ENCODE measurements at regions not wholly inside any gene's neighbourhood (a gene's known extent, or its start where the extent isn't known, plus 50 kb on each side); places are given as distances from the start of the nearest gene placed in this dataset.

DNA sequence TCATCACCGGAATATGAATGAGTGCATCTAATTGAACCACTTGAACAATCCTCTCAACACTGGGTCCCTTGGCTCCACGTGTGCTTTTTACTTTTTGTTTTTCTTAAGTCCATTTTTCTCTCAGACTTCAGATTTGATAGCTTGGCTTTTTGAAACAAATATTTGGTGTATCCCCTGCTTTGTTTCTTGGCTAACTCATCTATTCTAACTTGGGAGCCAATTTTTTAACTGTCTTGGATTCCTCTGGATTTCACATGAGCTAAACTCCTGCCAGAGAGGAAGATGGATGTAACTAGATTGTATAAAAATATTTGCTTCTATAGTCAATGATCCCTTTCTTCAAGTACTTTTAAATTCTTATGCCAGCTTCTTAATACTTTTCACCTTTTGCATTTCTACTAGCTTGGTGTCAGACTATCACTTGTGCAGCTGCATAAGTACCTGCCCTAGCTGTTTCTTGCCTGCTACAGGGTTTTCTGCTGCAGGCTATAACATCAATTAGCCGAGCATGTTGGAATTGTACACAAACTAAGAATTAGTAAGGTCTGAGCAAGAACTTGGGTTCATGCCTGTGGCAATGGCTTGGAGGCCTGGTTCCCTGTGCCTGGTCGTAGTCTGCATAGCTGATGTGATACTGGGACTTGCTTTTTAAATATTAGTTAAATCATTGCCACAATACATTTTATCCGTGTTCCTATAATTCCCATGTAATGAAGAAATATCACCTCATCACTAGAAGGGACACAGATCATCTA, 281.5 kb downstream of the EN1 start:
- no peak for DNase-seq (ENCODE audit: low read depth)

DNA sequence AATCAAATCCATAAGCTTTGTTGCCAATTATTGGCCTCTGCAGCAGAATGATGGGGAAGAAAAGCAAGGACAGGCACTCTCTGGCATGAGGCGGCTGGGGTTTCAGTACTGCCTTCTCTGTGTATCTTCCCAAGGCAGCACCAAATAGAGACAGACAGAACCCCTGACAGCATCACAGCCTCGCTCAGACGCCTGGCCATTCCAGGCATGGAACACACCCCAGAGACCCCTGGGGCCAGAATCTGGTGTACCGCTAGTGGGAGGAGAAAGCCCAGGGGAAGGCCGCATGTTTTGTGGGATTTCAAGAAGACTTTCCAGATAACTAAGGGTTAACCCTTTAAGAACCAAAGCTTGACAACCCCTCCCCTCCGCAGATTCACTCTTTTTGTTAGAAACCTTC, 282.1 kb downstream of the EN1 start:
- no peak for DNase-seq (ENCODE audit: low read depth)

DNA sequence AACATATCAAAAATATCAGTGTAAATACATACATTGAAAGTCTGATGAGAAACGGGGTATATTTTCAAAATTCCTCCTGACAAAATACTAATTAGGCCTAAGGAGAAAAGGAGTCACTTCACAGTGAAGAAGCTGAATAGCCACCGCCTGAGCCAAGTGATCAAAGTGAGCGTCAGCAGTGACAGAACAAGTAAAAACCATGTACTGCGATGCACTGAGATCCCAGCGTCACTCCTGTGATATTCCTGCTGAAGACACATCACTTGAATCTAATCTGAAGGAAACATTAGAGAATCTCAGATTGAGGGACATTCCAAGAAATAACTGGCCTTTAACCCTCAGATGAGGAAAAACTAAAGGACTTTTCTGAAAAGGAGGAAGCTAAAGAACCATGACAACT, 285.3 kb downstream of the EN1 start:
- no peak for DNase-seq (ENCODE audit: low read depth)

DNA sequence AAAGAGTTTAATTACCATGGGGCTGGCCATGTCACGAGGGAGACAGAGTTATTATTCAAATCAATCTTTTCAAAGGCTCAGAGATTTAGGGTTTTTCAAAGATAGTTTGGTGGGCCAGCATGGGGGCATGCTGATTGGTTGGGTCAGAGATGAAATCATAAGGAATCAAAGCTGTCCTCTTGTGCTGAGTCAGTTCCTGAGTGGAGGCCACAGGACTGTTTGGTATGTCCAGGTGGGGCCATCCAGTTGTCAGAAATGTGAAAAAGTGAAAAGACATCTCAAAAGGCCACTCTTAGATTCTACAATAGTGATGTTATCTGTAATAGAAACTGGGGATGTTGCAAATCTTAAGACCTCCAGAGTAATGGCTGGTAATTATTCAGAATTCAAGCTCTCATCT, 288.6 kb downstream of the EN1 start:
- DNase-seq (ENCODE audit: low read depth) = no peak

DNA sequence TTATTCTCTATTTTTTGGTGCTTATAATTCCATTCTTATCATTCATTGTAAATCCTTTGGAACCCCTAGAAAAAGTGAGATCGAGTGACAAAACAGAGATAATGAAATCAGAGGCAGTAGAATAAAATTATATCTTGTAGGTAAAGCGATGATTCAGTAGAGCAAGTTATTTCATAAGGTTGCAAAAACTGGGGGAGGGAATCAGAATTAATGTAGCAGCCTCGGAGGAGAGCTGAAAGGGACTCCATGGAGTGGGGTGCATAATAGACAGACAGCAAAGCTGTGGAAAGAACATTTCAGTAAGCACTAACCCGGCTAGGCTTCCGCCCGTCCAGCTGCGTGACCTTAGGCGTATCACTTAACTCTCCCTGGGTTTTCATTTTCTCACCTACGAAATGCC, 289.7 kb downstream of the EN1 start:
- DNase-seq (ENCODE audit: low read depth) = no peak

DNA sequence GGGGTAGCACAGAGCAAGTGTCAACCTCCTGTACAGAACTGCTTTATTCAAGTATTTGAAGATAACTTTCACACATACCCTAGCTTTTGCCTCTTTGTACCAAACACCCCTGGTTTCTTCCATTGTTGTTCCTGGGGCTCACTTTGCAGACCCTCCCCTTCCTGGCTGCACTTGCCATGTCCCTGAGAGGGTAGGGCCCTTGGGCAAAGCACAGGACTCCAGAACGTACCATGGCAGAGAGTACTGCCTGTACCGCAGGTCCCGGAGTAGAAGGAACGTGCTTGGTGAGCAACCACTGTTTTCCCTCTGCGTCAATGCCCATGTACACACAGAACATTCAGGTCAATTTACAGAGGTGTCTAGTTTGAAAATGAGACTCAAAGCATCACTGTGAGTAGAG, 290.4 kb downstream of the EN1 start:
- no peak for DNase-seq (ENCODE audit: low read depth)

DNA sequence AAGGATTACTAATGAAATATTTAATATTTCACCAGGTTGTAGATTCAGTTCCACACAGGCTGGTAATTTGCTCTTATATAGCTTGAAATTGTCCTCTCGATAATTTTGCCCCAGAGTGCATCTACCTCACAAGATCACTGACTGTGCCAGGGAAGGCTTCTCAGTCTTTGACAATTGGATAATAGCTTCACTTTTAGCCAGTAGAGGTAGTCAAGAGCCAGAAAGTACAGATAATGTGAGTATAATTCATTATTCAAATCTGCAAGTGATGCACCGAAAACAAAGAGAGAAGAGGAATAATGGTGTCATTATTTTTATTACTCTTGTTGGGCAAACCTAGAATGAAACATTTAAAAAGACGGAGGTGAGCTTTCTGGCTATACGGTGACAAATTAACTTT, 292.8 kb downstream of the EN1 start:
- DNase-seq (ENCODE audit: low read depth) = no peak

DNA sequence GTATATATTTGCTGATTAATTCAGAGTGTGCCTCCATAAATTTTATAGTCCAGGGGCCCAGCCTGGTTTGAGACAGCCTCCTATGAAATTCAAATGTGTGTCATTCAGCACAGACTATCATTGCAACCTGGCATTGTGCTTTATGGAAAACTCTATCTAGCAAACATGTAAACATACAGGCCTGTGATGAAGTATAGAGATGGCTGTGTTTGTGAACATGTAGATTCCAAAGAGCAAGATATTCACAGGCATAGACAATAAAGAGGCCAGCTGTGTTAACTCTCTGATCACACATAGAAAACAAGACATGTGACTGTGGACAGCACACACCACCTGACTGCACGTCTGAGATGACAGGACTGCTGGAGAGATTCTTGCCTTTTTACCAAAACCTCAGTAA, 297.9 kb downstream of the EN1 start:
- DNase-seq (ENCODE audit: low read depth) = no peak

DNA sequence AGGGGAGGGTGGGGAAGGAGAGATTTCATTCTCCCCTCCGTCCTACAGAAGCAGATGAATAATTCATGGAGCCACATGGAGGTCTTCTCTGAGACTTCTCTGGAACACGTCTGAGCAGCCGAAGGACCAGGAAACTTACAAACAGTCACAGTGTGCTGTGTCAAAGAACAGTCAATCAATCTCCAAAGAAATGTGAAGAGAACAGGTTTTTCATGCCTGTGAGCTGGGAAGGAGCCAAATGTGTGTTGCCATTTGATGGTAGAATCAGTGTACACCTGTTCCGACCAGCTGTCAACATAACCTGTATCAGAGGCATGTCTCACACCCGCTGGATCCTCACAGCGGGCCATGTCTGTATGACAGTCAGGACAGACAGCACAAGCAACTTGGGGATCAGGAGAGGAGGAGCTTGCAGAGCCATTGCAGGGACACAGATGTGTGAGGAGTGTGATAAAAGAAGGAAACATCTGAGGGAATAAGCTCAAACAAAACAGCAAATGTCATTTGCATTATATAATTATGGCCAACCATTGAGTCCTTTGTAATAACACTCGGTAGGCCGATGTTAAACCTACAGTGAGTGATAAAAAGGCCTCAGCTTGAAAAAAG, 298.5 kb downstream of the EN1 start:
- no peak for DNase-seq (ENCODE audit: low read depth)

DNA sequence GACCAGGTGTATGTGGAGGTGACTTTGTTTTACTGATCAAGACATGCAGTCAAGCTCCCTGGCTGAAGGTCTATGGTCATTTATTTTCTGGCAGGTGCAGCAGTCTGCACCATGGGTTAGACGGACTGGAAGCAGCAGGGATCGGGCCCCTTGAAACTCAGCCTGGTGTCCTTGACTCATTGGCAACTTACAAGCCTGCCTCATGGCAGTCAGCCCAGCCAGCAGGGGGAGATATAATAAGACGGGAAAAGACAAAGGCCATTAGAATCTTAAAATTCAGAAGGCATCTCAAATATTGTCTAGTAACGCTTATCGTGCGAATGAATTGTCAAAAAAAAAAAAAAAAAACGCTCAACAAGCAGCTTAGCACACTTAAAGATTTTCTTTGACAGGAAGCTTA, 308.2 kb downstream of the EN1 start:
- no peak for DNase-seq (ENCODE audit: low read depth)

DNA sequence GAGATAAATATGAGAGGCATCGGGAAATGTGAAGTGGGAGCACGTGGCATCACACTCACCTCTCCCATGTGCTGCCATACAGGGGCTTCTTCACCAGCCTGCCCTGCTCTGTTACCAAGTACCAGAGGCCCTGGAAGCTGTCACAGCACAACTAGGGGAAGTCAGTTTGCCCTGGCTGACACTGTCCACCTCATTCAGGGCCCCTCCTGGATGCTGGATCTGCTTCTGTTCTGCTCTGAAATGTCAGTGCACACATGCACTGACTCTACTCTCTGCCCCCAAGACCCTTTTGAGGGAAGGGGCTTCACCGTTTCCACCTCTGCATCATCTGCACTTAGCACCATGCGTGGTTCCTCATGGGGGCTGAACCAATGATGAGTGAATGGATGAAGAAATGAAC, 311.1 kb downstream of the EN1 start:
- no peak for DNase-seq (ENCODE audit: low read depth)

DNA sequence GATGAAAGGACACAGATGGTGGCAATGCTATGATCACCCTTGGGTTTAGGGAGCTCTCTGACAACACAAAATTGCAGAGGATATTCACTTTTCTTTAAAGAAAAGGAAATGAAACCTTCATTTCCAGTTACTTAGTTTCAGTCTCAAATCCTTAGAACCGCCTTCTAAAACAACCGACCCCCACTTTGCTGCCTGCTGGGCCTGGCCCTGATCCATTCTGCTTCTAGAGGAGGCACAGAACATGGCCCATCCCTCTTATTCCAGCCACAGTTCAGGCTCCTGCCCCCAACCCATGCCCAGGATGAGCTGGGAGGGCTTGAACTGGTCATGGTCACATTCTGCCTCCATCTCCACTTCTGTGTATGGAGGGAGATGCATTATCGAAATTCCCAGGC, 311.6 kb downstream of the EN1 start:
- no peak for DNase-seq (ENCODE audit: low read depth)

DNA sequence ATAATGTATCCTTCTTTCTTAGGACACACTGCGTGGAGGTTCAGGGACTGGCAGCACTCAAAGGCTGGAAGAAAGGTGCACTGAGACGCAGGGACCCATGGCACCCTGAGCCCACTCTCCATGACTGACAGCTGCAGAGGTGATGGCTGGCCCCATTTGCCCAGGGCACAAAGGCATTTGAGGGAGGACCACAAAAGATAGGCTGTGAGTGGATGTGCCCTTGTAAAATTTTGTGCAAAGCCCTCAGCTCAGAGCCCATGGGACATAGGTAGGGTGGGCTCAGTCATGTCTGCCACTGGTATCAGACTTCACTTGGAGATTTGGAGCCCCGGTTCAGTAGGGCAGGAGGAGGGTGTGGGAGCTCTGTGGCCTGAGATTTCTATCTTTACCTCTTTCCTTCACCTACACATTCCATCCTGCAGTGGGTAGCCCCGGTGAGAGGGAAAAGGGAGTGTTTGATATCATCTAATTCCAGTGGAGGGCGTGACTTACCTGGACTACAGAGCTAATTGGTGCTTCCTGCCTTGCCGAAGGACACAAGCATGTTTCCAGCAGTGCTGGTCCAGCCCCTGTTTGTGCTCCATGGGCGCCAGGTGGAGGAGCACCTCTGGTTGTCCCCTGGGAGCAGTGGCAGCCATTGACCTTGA, 312.2 kb downstream of the EN1 start:
- no peak for DNase-seq (ENCODE audit: low read depth)

DNA sequence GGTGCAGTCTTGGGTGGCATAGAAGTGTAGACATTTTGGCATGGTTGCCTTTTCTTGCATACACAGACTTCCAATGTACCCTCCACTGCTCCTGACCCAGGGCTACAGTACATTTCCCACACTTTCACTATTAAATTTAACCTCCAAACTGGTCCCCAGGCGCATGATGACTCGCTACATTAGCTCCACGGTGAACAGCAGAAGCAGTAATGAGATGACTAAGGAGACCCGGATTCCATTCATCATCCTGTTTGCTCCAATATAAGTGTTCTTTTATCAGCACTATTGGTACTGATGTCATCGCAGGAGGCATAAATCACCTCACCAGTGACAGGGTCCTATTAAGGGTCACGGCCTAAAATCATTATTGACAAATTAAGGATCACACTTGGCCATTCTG, 316.5 kb downstream of the EN1 start:
- no peak for DNase-seq (ENCODE audit: low read depth)

DNA sequence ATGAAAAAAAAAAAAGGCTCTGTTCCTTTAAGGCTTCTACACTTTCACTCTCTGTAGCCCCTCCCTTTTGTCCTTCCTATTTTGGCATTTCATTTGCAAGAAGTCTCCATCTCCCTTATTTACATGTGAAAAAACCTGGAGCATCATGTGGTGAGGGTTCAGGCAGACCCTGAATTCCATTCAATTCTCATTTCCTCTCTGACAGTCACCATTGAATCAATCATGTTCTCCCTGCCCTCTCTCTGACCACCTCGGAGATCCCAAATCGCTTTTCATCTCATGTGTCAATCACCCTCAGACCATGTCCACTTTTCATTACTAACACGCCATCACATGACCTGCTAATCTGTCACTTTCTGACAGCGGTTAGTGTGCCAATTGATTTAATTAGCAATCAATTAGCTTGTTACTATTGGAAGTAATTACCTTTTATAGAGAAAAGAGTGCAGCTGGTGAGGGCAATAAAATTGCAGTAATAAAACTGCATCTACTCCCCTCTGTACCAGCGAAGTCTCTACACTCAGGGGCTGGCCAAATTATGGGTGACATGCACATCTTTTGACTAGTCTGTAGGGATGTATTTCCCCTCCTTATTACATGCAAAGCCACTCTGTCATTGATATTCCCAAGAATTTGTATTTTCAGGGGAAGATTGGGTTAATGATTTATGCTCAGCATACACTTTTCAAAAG, 317.4 kb downstream of the EN1 start:
- no peak for DNase-seq (ENCODE audit: low read depth)

DNA sequence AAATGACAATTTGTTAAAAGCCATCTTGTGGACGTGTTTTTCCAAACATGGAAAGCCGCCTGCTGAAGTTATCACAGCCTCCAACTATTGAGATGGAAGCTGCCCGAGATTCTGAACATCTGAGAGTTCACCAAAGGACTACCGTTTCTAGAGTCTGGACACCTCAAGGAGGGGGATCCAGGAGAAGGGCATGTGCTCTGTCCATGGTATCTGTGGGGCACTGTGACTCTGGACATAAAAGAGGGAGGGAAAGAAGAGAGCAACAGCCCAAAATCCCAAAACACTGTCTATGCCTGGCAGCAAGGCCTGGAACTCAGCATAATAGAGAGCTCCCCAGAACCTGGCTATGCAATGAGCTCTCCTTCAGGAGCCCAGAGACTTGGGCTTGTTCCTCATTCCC, 319.9 kb downstream of the EN1 start:
- no peak for DNase-seq (ENCODE audit: low read depth)

DNA sequence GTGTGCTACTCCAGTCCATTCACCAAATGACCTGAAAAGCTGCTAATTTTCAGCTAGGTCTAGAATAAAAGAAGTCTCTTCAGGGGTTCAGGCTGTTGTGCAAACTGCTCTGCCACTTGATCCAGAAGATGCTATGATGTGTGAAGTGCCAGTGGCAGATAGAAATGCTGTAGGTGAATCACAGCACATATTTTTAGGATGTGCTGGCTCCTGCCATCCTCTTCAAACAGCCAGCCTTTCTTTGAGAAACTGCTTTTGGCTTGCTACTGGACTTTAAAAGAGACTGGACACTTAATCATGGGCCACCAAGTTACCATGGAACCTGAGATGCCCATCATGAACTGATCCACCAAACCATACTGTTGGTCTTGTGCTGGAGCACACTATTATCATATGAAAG, 322.1 kb downstream of the EN1 start:
- DNase-seq (ENCODE audit: low read depth) = no peak

DNA sequence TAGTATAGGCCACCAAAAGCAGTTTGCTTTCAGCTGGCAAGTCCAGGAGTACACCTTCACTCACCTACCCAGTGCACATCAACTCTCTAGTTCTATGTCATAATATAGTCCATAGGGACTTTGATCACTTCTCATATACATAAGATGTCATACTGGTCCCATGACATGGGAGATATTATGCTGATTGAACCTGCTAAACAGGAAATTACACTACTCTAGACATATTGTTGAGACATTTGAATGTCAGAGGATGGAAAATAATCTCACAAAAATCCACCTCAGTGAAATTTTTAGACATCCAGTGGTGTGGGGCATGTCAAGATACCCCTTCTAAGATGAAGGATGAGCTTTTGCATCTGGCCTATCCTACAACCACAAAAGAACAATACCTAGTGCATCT, 322.5 kb downstream of the EN1 start:
- no peak for DNase-seq (ENCODE audit: low read depth)

DNA sequence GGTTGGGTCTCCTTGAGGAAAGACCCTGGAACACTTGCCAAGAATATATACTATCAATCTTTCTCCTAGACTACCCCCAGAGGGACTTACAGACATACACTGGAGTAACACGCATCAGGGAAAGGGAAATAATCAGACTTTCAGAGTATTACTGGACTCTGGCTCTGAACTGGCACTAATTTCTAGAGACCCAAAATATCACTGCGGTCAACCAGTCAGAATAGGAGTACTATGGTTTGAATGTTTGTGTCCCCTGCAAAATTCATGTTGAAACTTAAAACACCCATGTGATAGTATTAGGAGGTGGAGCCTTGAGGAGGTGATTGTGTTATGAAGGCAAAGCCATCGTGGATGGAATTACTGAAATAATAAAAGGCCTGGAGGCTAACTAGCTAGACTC, 323.7 kb downstream of the EN1 start:
- no peak for DNase-seq (ENCODE audit: low read depth)

DNA sequence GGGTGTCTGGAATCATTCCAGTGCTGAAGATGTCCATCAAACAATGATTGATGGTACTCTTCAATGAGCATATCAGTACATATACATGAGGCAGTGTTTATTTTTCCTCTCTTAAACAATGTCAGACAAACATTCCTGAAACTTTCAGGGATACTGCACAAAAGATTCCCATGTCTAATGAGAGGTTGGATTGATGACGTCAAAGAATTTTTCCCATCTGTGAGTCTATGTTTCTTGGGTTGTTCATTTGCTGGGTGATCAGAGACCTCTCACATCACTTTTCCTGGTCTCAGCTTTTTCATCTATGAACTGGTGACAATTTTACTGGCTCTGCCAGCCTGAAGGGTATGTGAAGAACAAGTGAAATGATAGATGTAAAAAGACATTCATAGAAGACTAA, 325.5 kb downstream of the EN1 start:
- DNase-seq (ENCODE audit: low read depth) = no peak

DNA sequence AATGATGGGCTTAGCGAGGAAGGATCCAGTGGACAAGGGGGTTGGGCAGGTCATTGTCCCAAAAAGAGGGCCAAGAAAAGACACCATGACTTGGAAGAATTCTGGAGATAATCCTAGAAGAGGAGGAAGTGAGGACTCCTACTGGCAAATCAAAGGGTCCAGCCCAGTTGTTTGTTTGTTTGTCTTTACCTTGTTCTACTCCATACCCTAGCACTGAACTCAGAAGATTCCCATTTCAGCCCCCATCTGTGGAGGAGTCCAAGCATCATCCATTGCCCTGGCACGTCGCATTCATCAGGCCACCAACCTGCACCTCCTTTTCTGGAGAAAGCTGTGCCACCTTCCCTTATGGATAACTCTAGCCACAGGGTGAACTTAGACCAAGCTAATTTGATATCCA, 326.2 kb downstream of the EN1 start:
- no peak for DNase-seq (ENCODE audit: low read depth)

DNA sequence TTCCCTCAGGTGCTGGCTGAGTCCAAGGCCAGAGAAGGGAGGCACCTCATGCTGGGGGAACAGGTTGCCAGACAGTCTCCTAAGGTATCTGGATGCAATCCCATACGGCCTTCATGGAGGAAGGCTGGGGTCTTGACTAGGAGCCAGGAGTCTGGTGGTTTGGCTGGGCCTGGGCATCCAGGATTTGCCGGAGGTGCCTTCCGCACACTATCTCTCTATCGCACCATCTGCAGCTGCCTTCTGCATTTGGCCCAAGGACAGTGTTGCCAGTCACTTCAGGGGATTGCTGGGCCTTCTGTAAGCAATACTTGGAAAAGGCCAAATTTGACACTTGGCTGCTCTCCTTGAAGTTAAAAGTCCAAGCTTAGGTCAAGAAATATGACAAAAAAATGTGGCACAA, 327.2 kb downstream of the EN1 start:
- no peak for DNase-seq (ENCODE audit: low read depth)

DNA sequence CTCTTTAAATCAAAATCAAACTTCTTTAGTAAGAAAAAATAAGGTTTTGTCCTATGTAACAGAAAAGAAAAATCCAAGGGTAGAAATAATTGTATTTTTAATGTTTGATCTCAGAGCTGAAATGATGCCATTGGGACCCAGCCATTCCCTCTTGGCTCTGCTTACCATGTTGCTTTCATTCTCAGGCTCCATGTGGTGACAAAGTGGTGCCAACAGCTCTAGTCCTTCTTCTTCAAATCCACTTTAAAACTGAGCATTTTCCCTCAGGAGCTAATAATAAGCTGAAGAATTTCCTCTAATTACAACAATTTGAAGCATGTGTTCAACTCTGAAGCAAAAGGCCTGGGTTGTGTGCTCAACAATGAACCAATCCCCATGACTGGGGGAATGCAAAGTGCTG, 327.9 kb downstream of the EN1 start:
- DNase-seq (ENCODE audit: low read depth) = no peak

Data from stimulated activated CD8-positive, alpha-beta memory T cell treated with anti-CD3 and anti-CD28 coated beads, Interleukin-4, amount 100 ng/mL, for 24 hours (primary cell).